ENCODE measurements at regions not wholly inside any gene's neighbourhood (a gene's known extent, or its start where the extent isn't known, plus 50 kb on each side); places are given as distances from the start of the nearest gene placed in this dataset.

DNA sequence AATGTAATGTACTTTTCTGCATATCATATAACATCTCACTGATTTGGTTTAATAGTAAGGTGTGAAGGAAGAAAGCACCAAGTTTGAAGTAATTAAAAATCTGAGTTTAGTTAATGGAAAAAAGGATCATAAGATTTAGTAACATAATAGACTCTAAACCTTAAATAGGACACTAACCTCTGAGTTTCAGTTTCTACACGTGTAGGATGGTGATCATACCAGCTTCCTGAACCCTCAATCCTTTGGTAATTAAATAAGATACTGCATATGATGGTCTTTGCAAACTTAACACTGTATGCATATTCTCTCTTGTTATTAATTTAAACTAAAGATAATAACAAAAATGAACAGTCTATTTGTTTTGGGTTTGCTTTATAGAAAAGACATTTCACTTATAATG lies 216.8 kb downstream of the NUP35 start (continued):
- no peak for TF ChIP-seq SP1 (IDR thresholded peaks at IDR 0.05; ENCODE audit: low read depth)

DNA sequence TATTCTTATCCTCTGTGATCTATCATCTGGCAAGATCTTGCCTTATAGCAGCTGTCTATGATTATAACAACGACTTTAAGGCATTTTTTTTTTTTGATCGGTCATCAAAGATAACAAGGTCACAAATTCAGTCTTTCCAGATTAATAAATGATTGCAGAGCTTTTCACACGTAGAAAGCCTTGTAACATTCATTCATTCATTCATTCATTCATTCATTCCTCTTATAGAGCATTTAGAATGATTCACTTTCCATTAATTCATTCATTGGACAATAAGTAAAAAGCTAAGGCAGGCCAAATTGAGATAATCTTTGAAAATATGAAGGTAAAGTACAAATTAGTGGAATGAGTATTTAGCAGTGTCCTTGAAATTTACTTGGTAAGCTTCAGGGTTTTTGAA lies 223.7 kb downstream of the NUP35 start:
- intact Hi-C loops (cut with micrococcal nuclease), result no loop called here
- Histone ChIP-seq H3K27ac (ENCODE audit: low read depth, low read length) (no peak overlapping the region), H3K9ac (ENCODE audit: low read length) (no peak overlapping the region), H3K27me3 (ENCODE audit: insufficient read depth, low read length) (no peaks in the 10 kb centered on the region), H3K4me1 (ENCODE audit: control insufficient read depth in 1 of 2, insufficient read depth in 2 of 2, low read length in 2 of 2) (no peaks in the 10 kb centered on the region), H3K9me2 (ENCODE audit: insufficient read depth) (no peaks in the 10 kb centered on the region), H3K4me2 (ENCODE audit: low read length) (no peak overlapping the region), H3K4me3 (replicated peaks in 1 of 2; ENCODE audit: low read depth in 1 of 2, low read length in 2 of 2) (no peak overlapping the region), H2AFZ (ENCODE audit: low read depth, low read length, poor library complexity, severe bottlenecking) (no peak overlapping the region), H3K36me3 (ENCODE audit: control insufficient read depth in 1 of 2, insufficient read depth in 2 of 2, low read length in 2 of 2) (no peaks in the 10 kb centered on the region), H3K79me2 (ENCODE audit: insufficient read depth, low read length) (no peaks in the 10 kb centered on the region), H3K9me3 (ENCODE audit: control insufficient read depth in 1 of 2, insufficient read depth in 1 of 2, low read depth in 1 of 2, low read length in 2 of 2) (no peaks in the 10 kb centered on the region), H4K20me1 (ENCODE audit: insufficient read depth) (no peaks in the 10 kb centered on the region)
- ATAC-seq (no peak), DNase-seq (ENCODE audit: low read depth, low spot score) (no peak)
- ChIA-PET RAD21 (ENCODE audit: low non-redundant PET in 1 of 2, low total read pairs in 2 of 2, uncharacterized antibody in 2 of 2, unreplicated experiment in 2 of 2) (no interaction called here), CTCF (interaction anchor here (0.6 to 1.3 kb wide), 2 partner anchors 99 to 509 kb away, joined by 3 read pairs; no protein-coding TSS in a partner anchor), POLR2A (no interaction called here)
- TF ChIP-seq ZNF274 (IDR thresholded peaks at IDR 0.05; ENCODE audit: low read depth, low read length) (no peak), TCF7L2 (IDR thresholded peaks at IDR 0.05; ENCODE audit: borderline replicate concordance, extremely low read depth, insufficient read depth, insufficient read length) (no peak), POLR2AphosphoS5 (IDR thresholded peaks at IDR 0.05; ENCODE audit: low read depth, low read length) (no peak), RAD21 (IDR thresholded peaks at IDR 0.05; ENCODE audit: low read depth) (no peak), EGR1 (IDR thresholded peaks at IDR 0.05; ENCODE audit: low read depth) (no peak), POLR2A (IDR thresholded peaks at IDR 0.05; ENCODE audit: borderline replicate concordance, extremely low read depth, insufficient read depth, insufficient read length) (no peak), ZFX (IDR thresholded peaks at IDR 0.05) (no peak), EZH2phosphoT487 (IDR thresholded peaks at IDR 0.05; ENCODE audit: borderline replicate concordance) (no peak), SIN3A (IDR thresholded peaks at IDR 0.05; ENCODE audit: low read depth) (no peak), ELF1 (IDR thresholded peaks at IDR 0.05; ENCODE audit: borderline replicate concordance, low read depth) (no peak)
- TF ChIP-seq, protein P1, sequence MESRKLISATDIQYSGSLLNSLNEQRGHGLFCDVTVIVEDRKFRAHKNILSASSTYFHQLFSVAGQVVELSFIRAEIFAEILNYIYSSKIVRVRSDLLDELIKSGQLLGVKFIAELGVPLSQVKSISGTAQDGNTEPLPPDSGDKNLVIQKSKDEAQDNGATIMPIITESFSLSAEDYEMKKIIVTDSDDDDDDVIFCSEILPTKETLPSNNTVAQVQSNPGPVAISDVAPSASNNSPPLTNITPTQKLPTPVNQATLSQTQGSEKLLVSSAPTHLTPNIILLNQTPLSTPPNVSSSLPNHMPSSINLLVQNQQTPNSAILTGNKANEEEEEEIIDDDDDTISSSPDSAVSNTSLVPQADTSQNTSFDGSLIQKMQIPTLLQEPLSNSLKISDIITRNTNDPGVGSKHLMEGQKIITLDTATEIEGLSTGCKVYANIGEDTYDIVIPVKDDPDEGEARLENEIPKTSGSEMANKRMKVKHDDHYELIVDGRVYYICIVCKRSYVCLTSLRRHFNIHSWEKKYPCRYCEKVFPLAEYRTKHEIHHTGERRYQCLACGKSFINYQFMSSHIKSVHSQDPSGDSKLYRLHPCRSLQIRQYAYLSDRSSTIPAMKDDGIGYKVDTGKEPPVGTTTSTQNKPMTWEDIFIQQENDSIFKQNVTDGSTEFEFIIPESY (IDR thresholded peaks at IDR 0.05; ENCODE audit: extremely low read depth, insufficient replicate concordance, low read length), result no peak
- TF ChIP-seq, protein P2, sequence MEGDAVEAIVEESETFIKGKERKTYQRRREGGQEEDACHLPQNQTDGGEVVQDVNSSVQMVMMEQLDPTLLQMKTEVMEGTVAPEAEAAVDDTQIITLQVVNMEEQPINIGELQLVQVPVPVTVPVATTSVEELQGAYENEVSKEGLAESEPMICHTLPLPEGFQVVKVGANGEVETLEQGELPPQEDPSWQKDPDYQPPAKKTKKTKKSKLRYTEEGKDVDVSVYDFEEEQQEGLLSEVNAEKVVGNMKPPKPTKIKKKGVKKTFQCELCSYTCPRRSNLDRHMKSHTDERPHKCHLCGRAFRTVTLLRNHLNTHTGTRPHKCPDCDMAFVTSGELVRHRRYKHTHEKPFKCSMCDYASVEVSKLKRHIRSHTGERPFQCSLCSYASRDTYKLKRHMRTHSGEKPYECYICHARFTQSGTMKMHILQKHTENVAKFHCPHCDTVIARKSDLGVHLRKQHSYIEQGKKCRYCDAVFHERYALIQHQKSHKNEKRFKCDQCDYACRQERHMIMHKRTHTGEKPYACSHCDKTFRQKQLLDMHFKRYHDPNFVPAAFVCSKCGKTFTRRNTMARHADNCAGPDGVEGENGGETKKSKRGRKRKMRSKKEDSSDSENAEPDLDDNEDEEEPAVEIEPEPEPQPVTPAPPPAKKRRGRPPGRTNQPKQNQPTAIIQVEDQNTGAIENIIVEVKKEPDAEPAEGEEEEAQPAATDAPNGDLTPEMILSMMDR (IDR thresholded peaks at IDR 0.05 in 2 of 3, conservative IDR thresholded peaks at IDR 0.05 in 1 of 3; ENCODE audit: borderline replicate concordance in 1 of 3, insufficient read depth in 1 of 3, low read depth in 2 of 3, low read length in 2 of 3), result no peak
- TF ChIP-seq, protein P3, sequence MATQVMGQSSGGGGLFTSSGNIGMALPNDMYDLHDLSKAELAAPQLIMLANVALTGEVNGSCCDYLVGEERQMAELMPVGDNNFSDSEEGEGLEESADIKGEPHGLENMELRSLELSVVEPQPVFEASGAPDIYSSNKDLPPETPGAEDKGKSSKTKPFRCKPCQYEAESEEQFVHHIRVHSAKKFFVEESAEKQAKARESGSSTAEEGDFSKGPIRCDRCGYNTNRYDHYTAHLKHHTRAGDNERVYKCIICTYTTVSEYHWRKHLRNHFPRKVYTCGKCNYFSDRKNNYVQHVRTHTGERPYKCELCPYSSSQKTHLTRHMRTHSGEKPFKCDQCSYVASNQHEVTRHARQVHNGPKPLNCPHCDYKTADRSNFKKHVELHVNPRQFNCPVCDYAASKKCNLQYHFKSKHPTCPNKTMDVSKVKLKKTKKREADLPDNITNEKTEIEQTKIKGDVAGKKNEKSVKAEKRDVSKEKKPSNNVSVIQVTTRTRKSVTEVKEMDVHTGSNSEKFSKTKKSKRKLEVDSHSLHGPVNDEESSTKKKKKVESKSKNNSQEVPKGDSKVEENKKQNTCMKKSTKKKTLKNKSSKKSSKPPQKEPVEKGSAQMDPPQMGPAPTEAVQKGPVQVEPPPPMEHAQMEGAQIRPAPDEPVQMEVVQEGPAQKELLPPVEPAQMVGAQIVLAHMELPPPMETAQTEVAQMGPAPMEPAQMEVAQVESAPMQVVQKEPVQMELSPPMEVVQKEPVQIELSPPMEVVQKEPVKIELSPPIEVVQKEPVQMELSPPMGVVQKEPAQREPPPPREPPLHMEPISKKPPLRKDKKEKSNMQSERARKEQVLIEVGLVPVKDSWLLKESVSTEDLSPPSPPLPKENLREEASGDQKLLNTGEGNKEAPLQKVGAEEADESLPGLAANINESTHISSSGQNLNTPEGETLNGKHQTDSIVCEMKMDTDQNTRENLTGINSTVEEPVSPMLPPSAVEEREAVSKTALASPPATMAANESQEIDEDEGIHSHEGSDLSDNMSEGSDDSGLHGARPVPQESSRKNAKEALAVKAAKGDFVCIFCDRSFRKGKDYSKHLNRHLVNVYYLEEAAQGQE (IDR thresholded peaks at IDR 0.05; ENCODE audit: low read depth), result no peak
- no TSS peak for BruUV-seq (replicated peaks)
